ENCODE measurements at regions not wholly inside any gene's neighbourhood (a gene's known extent, or its start where the extent isn't known, plus 50 kb on each side); places are given as distances from the start of the nearest gene placed in this dataset.
"Not testable (repeated sequence)": the region's sequence is repeated elsewhere in the genome, so short reads cannot be mapped to it uniquely, and the experiment has no call there.

DNA sequence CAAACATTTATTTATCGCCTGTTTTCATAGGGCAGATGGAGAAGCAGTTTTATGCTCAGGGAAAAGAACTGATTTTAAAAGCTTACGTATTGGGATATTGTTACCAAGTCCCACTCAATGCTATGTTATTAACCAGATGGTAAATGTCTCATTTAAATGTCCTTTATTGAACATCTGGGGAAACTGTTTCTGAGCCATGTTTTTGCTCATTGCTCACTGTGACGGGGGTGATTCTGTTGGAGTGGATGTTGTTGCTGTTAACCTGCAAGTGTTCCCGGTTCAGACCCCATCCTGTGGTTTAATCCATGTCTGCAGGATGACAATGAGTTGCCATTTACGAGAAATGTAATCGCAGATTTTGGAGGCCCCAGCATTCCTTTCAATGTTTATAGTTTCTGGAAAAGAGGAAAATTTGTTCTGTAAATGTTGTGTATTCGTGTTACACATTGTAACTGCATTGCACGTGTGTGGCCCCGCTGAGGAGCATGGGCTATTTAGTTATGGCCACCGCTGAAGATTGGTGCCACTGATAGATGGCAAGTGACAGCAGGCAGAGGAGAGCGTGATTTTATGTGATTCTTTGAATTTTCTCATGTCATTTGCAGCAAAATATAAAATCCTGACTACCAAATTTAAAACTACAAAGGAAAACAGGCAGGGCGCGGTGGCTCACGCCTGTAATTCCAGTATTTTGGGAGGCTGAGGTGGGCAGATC, 174.8 kb upstream of the COPS8 start:
- intact Hi-C loops (cut with DNase I): no loop called here
- DNase-seq (ENCODE audit: missing footprints) (no peak), ATAC-seq (no peak)

GRCh38 chr2:236912326-236913120, 173.2 kb upstream of the COPS8 start:
- ATAC-seq: no peak
- intact Hi-C loops (cut with DNase I): no loop called here
- no peak for DNase-seq (ENCODE audit: missing footprints)

GRCh38 chr2:236915186-236915585, 170.5 kb upstream of the COPS8 start:
- DNase-seq (ENCODE audit: missing footprints) (no peak), ATAC-seq (no peak)
- intact Hi-C loops (cut with DNase I): no loop called here

GRCh38 chr2:236915726-236916125, 170.0 kb upstream of the COPS8 start:
- DNase-seq (ENCODE audit: missing footprints): no peak
- intact Hi-C loops (cut with DNase I): no loop called here
- ATAC-seq: peak; percentile 20

GRCh38 chr2:236916181-236916580, 169.5 kb upstream of the COPS8 start:
- DNase-seq (ENCODE audit: missing footprints) (no peak), ATAC-seq (no peak)
- intact Hi-C loops (cut with DNase I): no loop called here

GRCh38 chr2:236916651-236917050, 169.0 kb upstream of the COPS8 start:
- intact Hi-C loops (cut with DNase I): no loop called here
- DNase-seq (ENCODE audit: missing footprints) (no peak), ATAC-seq (no peak)

DNA sequence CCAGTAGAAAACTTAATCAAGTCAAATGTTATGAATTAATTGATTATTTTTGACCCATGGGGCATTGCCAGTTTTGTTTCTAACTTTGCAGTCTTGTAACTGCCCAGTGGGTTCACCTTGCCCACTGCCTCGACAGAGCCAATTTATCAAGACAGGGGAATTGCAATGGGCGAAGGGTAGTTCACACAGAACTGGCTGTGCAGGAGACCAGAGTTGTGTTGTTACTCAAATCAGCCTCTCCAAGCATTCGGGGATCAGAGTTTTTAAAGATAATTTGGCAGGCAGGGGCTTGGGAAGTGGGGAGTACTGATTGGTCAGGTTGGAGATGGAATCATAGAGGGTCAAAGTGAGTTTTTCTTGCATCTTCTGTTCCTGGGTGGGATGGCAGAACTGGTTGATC, 168.5 kb upstream of the COPS8 start:
- no peak for DNase-seq (ENCODE audit: missing footprints)
- intact Hi-C loops (cut with DNase I): no loop called here
- no peak for ATAC-seq

DNA sequence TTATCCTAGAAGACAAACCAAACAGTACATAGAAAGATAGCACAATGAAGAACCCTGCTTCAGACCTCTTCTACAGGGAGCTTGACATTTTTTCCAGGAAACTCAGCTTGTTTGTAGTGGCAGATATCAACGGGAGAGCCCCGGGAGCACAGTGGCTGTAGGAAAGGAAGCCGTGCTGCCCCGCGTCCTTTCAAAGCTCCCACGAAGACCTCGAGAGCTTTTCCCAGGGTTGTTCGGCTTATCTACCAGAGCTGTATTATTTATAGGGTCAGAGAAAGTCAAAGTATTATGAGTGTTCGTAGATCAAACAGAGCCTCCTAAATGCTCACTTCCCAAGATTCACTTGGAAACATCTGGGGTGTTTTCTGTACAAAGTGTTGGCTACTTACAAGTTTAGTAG, 167.1 kb upstream of the COPS8 start:
- intact Hi-C loops (cut with DNase I): no loop called here
- ATAC-seq: no peak
- DNase-seq (ENCODE audit: missing footprints): no peak

GRCh38 chr2:236919209-236919608, 166.5 kb upstream of the COPS8 start:
- intact Hi-C loops (cut with DNase I): no loop called here
- ATAC-seq (no peak), DNase-seq (ENCODE audit: missing footprints) (no peak)

GRCh38 chr2:236919801-236920379, 165.8 kb upstream of the COPS8 start:
- intact Hi-C loops (cut with DNase I); DNase-seq (ENCODE audit: missing footprints); ATAC-seq: not testable (repeated sequence)

GRCh38 chr2:236922061-236922460, 163.6 kb upstream of the COPS8 start:
- intact Hi-C loops (cut with DNase I): no loop called here
- ATAC-seq: no peak

DNA sequence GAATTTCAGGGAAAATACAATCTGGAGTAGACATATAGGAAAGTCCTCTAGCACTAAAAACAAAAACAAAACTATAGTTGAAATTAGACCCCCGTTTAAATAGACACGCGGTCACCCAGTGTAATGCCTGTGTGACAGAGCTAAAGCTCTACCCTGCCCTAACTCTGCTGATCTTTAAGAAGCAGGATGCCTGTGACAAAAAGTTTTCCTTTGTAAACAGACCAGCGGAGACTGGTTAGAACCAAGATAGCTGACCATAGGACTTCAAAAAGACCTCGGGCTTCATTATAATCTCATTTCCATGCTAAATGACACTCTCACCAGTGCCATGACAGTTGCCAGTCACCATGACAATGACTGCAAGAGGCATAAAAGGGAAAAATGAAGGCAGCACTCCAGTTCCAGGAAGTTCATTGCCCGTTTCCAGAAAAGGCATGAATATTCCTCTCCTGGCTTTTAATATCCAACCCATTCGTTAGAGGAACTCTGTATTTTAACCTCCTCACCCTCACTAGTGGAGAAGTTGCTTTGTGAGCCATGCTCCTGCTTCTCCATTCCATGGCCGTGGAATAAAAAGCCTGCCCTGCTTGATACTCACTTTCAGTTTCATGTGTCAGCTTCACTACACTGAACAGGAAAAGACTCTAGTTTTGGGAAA, 157.2 kb upstream of the COPS8 start:
- intact Hi-C loops (cut with DNase I): no loop called here
- ATAC-seq (peak; percentile 68), DNase-seq (ENCODE audit: missing footprints) (no peak)

More at GRCh38 chr2:236922061-236922460, 163.6 kb upstream of the COPS8 start:
- DNase-seq (ENCODE audit: missing footprints): no peak

GRCh38 chr2:236932831-236933361, 152.8 kb upstream of the COPS8 start:
- intact Hi-C loops (cut with DNase I): no loop called here
- ATAC-seq: no peak
- no peak for DNase-seq (ENCODE audit: missing footprints)

- intact Hi-C loops (cut with DNase I): no loop called here
- no peak for ATAC-seq
- DNase-seq (ENCODE audit: missing footprints): no peak
Measured at GRCh38 chr2:236934166-236934565, 151.5 kb upstream of the COPS8 start.

GRCh38 chr2:236934656-236935055, 151.0 kb upstream of the COPS8 start:
- intact Hi-C loops (cut with DNase I): no loop called here
- ATAC-seq: no peak
- DNase-seq (ENCODE audit: missing footprints): no peak

- intact Hi-C loops (cut with DNase I): no loop called here
- no peak for DNase-seq (ENCODE audit: missing footprints)
- ATAC-seq: no peak
Measured at GRCh38 chr2:236935083-236935482, 150.6 kb upstream of the COPS8 start.

- intact Hi-C loops (cut with DNase I): no loop called here
- DNase-seq (ENCODE audit: missing footprints) (no peak), ATAC-seq (no peak)
Measured at GRCh38 chr2:236935631-236936445, 149.9 kb upstream of the COPS8 start.

DNA sequence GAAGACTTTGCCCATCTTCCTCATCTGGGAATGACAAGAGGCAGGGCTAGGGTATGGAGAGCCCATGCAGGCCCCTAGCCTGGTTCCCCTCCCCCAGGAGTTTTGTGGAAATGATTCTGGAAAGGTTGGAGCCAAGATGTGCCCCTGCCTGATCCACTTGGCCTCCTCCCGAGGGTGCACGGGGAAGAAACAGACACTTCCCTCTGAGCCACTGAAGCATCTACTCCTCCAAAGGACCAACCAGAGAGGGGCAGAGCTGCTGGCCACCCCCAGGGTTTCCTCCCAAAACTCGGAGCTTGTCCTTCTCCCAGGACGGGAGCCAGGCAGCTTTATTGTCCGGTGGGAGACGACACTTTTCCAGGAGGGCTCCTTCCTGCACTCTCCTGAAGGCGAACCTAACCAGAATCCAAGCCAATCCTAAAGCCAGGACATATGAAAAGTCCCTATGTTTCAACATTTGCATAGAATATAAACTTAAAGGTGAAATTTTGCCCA, 149.2 kb upstream of the COPS8 start:
- DNase-seq (ENCODE audit: missing footprints): no peak

More for the DNA sequence above, 149.2 kb upstream of the COPS8 start:
- no peak for ATAC-seq
- intact Hi-C loops (cut with DNase I): no loop called here

Data from Right ventricle myocardium inferior (tissue), 1 donor.